ENCODE measurements at regions not wholly inside any gene's neighbourhood (a gene's known extent, or its start where the extent isn't known, plus 50 kb on each side); places are given as distances from the start of the nearest gene placed in this dataset.

DNA sequence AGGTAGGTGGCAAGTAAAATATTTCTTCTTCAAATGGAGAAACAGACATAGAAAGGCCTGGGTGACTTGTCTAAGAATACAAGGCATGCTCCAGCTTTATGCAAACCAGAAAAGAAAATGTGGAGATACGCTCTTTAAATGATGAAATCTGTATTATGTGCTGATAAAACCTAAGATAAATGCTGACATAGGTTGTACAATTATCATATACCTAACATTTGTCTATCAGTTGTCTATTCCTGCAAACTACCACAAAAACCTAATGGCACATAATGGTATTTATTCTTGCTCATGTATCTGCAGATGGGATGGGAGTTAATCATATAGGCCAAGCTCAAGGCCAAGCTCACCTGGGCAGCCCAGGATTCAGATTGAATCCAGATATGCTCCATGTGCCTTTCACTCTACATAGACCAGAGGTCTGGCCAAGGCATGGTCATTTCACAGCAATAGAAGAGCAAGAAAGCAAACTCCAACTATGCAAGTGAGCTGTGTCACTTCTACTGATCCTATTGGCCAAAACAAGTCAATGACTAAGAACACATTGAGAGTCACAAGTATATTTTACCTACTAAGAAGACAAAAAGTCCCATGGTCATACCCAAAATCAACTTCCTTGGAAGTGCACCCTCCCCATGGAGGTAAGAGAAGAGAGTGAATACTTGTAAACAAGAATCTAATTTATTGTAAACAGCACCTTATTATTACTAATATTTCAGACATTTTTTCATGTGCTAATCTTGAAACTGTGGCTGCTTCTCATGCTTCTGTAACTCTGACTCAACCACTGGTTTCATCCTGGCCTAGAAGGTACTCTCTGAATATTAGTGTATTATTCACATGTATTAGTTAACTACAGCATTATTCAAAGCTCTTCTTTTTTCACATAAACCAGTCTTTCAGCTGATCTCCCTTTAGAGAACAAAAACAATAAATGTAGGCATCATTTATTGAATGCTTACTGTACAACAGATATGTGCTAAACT is 270.7 kb upstream of the SOX9 start:
- Histone ChIP-seq H3K27me3 (ENCODE audit: control insufficient read depth, insufficient read depth, low read length) (no peaks in the 10 kb centered on the region), H3K9me3 (ENCODE audit: control insufficient read depth, insufficient read depth, low read length) (no peaks in the 10 kb centered on the region), H3K27ac (ENCODE audit: low read depth, low read length) (no peak overlapping the region), H3K4me3 (ENCODE audit: low read depth, low read length) (no peak overlapping the region)
- TF ChIP-seq CTCF (IDR thresholded peaks at IDR 0.05; ENCODE audit: low read depth, low read length) = no peak
- POLR2A ChIA-PET = no interaction called here
- CTCF ChIA-PET = no interaction called here
- no peak for DNase-seq (ENCODE audit: low read depth, low spot score)

- no peak for DNase-seq (ENCODE audit: low read depth, low spot score)
- CTCF ChIA-PET = no interaction called here
- H3K27me3 ChIP-seq (ENCODE audit: control insufficient read depth, insufficient read depth, low read length) = no peaks in the 10 kb centered on the region
- TF ChIP-seq CTCF (IDR thresholded peaks at IDR 0.05; ENCODE audit: low read depth, low read length) = no peak
- no peak overlapping the region for H3K4me3 ChIP-seq (ENCODE audit: low read depth, low read length)
- H3K27ac ChIP-seq (ENCODE audit: low read depth, low read length) = no peak overlapping the region
- POLR2A ChIA-PET = no interaction called here
- H3K9me3 ChIP-seq (ENCODE audit: control insufficient read depth, insufficient read depth, low read length) = no peaks in the 10 kb centered on the region
Observed at GRCh38 chr17:71850812-71851211, 270.0 kb upstream of the SOX9 start.

GRCh38 chr17:71855010-71855409 is 265.8 kb upstream of the SOX9 start:
- Histone ChIP-seq H3K9me3 (ENCODE audit: control insufficient read depth, insufficient read depth, low read length) (no peaks in the 10 kb centered on the region), H3K27ac (ENCODE audit: low read depth, low read length) (no peak overlapping the region), H3K27me3 (ENCODE audit: control insufficient read depth, insufficient read depth, low read length) (no peaks in the 10 kb centered on the region), H3K4me3 (ENCODE audit: low read depth, low read length) (no peak overlapping the region)
- DNase-seq (ENCODE audit: low read depth, low spot score) = no peak
- no peak for TF ChIP-seq CTCF (IDR thresholded peaks at IDR 0.05; ENCODE audit: low read depth, low read length)
- ChIA-PET POLR2A (no interaction called here), CTCF (no interaction called here)

GRCh38 chr17:71864755-71865154 is 256.1 kb upstream of the SOX9 start:
- no peak for TF ChIP-seq CTCF (IDR thresholded peaks at IDR 0.05; ENCODE audit: low read depth, low read length)
- DNase-seq (ENCODE audit: low read depth, low spot score) = no peak
- ChIA-PET POLR2A (interaction anchor here (0.7 kb wide), 1 partner anchor 1579 kb away, joined by 5 read pairs; no protein-coding TSS in a partner anchor), CTCF (interaction anchor here (0.7 kb wide), 1 partner anchor 165 kb away, joined by 3 read pairs; no protein-coding TSS in a partner anchor)
- H3K4me3 ChIP-seq (ENCODE audit: low read depth, low read length) = no peak overlapping the region
- H3K27ac ChIP-seq (ENCODE audit: low read depth, low read length) = no peak overlapping the region
- no peaks in the 10 kb centered on the region for H3K27me3 ChIP-seq (ENCODE audit: control insufficient read depth, insufficient read depth, low read length)
- no peaks in the 10 kb centered on the region for H3K9me3 ChIP-seq (ENCODE audit: control insufficient read depth, insufficient read depth, low read length)

GRCh38 chr17:71866095-71866494 is 254.7 kb upstream of the SOX9 start:
- CTCF ChIA-PET = no interaction called here
- TF ChIP-seq CTCF (IDR thresholded peaks at IDR 0.05; ENCODE audit: low read depth, low read length) = no peak
- Histone ChIP-seq H3K27ac (ENCODE audit: low read depth, low read length) (no peak overlapping the region), H3K27me3 (ENCODE audit: control insufficient read depth, insufficient read depth, low read length) (no peaks in the 10 kb centered on the region), H3K9me3 (ENCODE audit: control insufficient read depth, insufficient read depth, low read length) (no peaks in the 10 kb centered on the region), H3K4me3 (ENCODE audit: low read depth, low read length) (no peak overlapping the region)
- POLR2A ChIA-PET = no interaction called here
- DNase-seq (ENCODE audit: low read depth, low spot score) = no peak

Data from AG04450 (cell line).